ENCODE measurements at regions not wholly inside any gene's neighbourhood (a gene's known extent, or its start where the extent isn't known, plus 50 kb on each side); places are given as distances from the start of the nearest gene placed in this dataset.

DNA sequence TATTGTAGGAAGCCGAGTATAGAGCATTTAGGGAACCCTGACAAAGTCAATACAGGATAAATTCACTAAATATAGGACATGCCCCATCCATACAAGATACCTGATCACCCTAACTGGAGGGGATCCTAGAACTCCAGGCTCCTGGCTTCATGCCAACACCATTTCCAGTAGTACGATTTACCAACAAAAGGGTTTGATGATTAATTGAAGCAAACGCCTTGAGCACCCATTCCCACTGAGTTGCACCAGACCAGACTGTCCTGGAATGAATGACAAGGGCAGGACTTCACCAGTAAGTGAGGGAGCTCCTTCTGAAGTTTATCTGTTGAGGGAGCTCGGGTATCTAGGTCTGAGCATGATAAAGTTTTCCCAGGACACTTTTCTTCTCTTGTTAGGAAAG lies 327.2 kb upstream of the MSX2 start:
- H3K9me3 Mint-ChIP-seq, result peaks cover 0 to 2% (median 0%) of the 10 kb centered on the region in 7 donors
- Histone ChIP-seq H3K4me2 (replicated peaks; ENCODE audit: extremely low read depth, low read length, poor library complexity, severe bottlenecking) (no peak overlapping the region), H3K27me3 (ENCODE audit: control insufficient read depth in 2 of 2, insufficient read depth in 2 of 2, low read length in 2 of 2) (no peaks in the 10 kb centered on the region), H3K4me1 (ENCODE audit: control insufficient read depth in 1 of 2, insufficient read depth in 2 of 2, low read length in 2 of 2) (no peaks in the 10 kb centered on the region), H3K36me3 (replicated peaks in 1 of 2; ENCODE audit: control insufficient read depth in 1 of 2, insufficient read depth in 2 of 2, low read length in 2 of 2) (no peaks in the 10 kb centered on the region), H3K9ac (ENCODE audit: insufficient read depth, low read length, poor library complexity, severe bottlenecking) (no peak overlapping the region), H3K27ac (ENCODE audit: low read depth in 1 of 2, low read length in 2 of 2) (no peak overlapping the region), H4K20me1 (ENCODE audit: insufficient read depth, low read length) (no peaks in the 10 kb centered on the region), H2AFZ (ENCODE audit: insufficient read depth, low read depth, low read length, poor library complexity, severe bottlenecking) (no peak overlapping the region), H3K79me2 (ENCODE audit: insufficient read depth, low read length) (no peaks in the 10 kb centered on the region), H3K9me3 (replicated peaks in 1 of 2; ENCODE audit: control insufficient read depth in 1 of 2, insufficient read depth in 1 of 2, low read length in 2 of 2) (no peaks in the 10 kb centered on the region), H3K4me3 (replicated peaks in 1 of 3; ENCODE audit: low read depth in 2 of 3, low read length in 3 of 3) (no peak overlapping the region)
- H3K36me3 Mint-ChIP-seq, result no peaks in the 10 kb centered on the region
- peaks cover 0 to 6% (median 4%) of the 10 kb centered on the region in 3 donors for H3K27me3 Mint-ChIP-seq (ENCODE audit: low read depth in 3 of 3)
- TF ChIP-seq, protein P1, sequence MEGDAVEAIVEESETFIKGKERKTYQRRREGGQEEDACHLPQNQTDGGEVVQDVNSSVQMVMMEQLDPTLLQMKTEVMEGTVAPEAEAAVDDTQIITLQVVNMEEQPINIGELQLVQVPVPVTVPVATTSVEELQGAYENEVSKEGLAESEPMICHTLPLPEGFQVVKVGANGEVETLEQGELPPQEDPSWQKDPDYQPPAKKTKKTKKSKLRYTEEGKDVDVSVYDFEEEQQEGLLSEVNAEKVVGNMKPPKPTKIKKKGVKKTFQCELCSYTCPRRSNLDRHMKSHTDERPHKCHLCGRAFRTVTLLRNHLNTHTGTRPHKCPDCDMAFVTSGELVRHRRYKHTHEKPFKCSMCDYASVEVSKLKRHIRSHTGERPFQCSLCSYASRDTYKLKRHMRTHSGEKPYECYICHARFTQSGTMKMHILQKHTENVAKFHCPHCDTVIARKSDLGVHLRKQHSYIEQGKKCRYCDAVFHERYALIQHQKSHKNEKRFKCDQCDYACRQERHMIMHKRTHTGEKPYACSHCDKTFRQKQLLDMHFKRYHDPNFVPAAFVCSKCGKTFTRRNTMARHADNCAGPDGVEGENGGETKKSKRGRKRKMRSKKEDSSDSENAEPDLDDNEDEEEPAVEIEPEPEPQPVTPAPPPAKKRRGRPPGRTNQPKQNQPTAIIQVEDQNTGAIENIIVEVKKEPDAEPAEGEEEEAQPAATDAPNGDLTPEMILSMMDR (IDR thresholded peaks at IDR 0.05), result no peak
- H3K27ac Mint-ChIP-seq, result no peak overlapping the region
- 86% methylated on average over 1 of the region's 4 CpGs for WGBS (ENCODE audit: insufficient coverage)
- H3K4me1 Mint-ChIP-seq, result no peaks in the 10 kb centered on the region
- intact Hi-C loops (cut with micrococcal nuclease), result no loop called here
- no peak for DNase-seq
- no peak overlapping the region for H3K4me3 Mint-ChIP-seq

DNA sequence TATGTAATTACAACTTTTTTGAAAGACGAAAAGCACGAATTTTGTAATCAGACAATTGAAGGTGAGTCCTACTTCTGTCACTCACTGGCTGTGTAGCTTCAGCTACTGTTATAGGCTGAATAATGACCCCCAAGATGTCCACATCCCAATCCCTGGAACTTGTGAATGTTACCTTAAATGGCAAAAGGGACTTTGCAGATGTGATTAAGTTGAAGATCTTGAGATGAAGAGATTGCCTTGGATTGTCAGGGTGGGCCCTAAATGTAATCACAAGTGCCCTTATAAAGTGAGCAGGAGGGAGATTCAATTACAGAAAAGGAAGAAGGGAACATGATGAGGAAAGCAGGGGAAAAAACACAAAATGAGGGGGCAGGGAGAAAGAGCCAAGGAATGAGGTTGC lies 326.2 kb upstream of the MSX2 start:
- Histone ChIP-seq H3K9me3 (replicated peaks in 1 of 2; ENCODE audit: control insufficient read depth in 1 of 2, insufficient read depth in 1 of 2, low read length in 2 of 2) (no peaks in the 10 kb centered on the region), H3K4me2 (replicated peaks; ENCODE audit: extremely low read depth, low read length, poor library complexity, severe bottlenecking) (no peak overlapping the region), H3K27ac (ENCODE audit: low read depth in 1 of 2, low read length in 2 of 2) (no peak overlapping the region), H3K79me2 (ENCODE audit: insufficient read depth, low read length) (no peaks in the 10 kb centered on the region), H2AFZ (ENCODE audit: insufficient read depth, low read depth, low read length, poor library complexity, severe bottlenecking) (no peak overlapping the region), H3K9ac (ENCODE audit: insufficient read depth, low read length, poor library complexity, severe bottlenecking) (no peak overlapping the region), H3K4me3 (replicated peaks in 1 of 3; ENCODE audit: low read depth in 2 of 3, low read length in 3 of 3) (no peak overlapping the region), H4K20me1 (ENCODE audit: insufficient read depth, low read length) (no peaks in the 10 kb centered on the region), H3K27me3 (ENCODE audit: control insufficient read depth in 2 of 2, insufficient read depth in 2 of 2, low read length in 2 of 2) (no peaks in the 10 kb centered on the region), H3K36me3 (replicated peaks in 1 of 2; ENCODE audit: control insufficient read depth in 1 of 2, insufficient read depth in 2 of 2, low read length in 2 of 2) (no peaks in the 10 kb centered on the region), H3K4me1 (ENCODE audit: control insufficient read depth in 1 of 2, insufficient read depth in 2 of 2, low read length in 2 of 2) (no peaks in the 10 kb centered on the region)
- Mint-ChIP-seq H3K4me3 (no peak overlapping the region), H3K9me3 (peaks cover 0 to 2% (median 0%) of the 10 kb centered on the region in 7 donors), H3K36me3 (no peaks in the 10 kb centered on the region), H3K27ac (no peak overlapping the region), H3K4me1 (no peaks in the 10 kb centered on the region), H3K27me3 (ENCODE audit: low read depth in 3 of 3) (peaks cover 0 to 8% (median 4%) of the 10 kb centered on the region in 3 donors)
- TF ChIP-seq, protein P1 (IDR thresholded peaks at IDR 0.05), result no peak
- no CpG with 5 or more reads among the region's 2 CpGs for WGBS (ENCODE audit: insufficient coverage)
- DNase-seq, result no peak
- intact Hi-C loops (cut with micrococcal nuclease), result no loop called here

All from CD14-positive monocyte (primary cell).